ENCODE measurements at regions not wholly inside any gene's neighbourhood (a gene's known extent, or its start where the extent isn't known, plus 50 kb on each side); places are given as distances from the start of the nearest gene placed in this dataset.

DNA sequence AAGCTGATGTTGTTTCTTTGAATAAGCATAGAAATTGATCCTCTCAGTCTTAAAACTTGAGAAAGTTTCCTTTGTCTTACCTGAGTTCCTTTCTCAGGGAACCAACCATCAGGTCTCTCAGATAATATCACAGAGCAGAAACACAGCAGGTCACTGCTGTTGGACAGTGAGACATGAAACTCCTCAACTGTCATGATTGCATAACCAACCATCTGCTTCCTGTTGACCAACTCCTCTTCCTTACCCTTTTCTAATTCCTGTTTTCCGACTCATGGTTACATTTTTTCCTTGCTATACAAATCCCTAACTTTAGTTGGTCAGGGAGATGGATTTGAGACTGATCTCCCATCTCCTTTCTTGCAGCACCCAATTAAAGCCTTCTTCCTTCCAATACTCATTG is 845.3 kb downstream of the FAM181B start:
- no peaks in the 10 kb centered on the region for H3K27me3 ChIP-seq
- no peaks in the 10 kb centered on the region for H3K4me1 ChIP-seq
- no peak for DNase-seq
- H3K4me3 ChIP-seq, result no peak overlapping the region
- peaks cover 0 to 10% (median 0%) of the 10 kb centered on the region in 12 donors for H3K9me3 ChIP-seq
- no peak for TF ChIP-seq POLR2A (IDR thresholded peaks at IDR 0.05)
- TF ChIP-seq, protein P1, sequence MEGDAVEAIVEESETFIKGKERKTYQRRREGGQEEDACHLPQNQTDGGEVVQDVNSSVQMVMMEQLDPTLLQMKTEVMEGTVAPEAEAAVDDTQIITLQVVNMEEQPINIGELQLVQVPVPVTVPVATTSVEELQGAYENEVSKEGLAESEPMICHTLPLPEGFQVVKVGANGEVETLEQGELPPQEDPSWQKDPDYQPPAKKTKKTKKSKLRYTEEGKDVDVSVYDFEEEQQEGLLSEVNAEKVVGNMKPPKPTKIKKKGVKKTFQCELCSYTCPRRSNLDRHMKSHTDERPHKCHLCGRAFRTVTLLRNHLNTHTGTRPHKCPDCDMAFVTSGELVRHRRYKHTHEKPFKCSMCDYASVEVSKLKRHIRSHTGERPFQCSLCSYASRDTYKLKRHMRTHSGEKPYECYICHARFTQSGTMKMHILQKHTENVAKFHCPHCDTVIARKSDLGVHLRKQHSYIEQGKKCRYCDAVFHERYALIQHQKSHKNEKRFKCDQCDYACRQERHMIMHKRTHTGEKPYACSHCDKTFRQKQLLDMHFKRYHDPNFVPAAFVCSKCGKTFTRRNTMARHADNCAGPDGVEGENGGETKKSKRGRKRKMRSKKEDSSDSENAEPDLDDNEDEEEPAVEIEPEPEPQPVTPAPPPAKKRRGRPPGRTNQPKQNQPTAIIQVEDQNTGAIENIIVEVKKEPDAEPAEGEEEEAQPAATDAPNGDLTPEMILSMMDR (IDR thresholded peaks at IDR 0.05), result no peak
- no peak for ATAC-seq
- intact Hi-C loops (cut with DNase I), result no loop called here
- WGBS, 4 donors, result 53 to 74% (median 61%) methylated on average over 1 of the region's 1 CpG
- H3K27ac ChIP-seq, result no peak overlapping the region
- H3K36me3 ChIP-seq, result no peaks in the 10 kb centered on the region

DNA sequence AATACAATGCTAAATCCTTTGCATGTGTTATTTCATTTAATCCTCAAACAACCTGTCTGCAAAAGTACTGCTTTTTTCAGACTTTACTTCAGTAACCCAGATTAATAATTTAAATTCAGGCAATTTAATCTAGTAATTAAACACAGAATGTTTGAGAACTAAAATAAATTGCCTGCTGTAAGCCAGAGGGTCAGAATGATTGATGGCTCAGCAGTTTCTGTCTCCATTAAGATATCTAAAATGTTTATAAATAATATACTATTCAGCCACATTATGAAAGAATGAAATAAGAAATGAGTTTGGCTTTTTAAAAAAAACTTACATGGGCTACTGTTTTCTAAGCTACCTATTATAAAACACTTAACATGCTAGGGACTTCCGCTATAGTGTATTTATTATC is 846.0 kb downstream of the FAM181B start:
- no peak for DNase-seq
- Histone ChIP-seq H3K27ac (no peak overlapping the region), H3K4me1 (no peaks in the 10 kb centered on the region), H3K9me3 (peaks cover 0 to 10% (median 0%) of the 10 kb centered on the region in 12 donors), H3K27me3 (no peaks in the 10 kb centered on the region), H3K4me3 (no peak overlapping the region), H3K36me3 (no peaks in the 10 kb centered on the region)
- intact Hi-C loops (cut with DNase I), result no loop called here
- TF ChIP-seq POLR2A (IDR thresholded peaks at IDR 0.05), result no peak
- TF ChIP-seq, protein P1 (IDR thresholded peaks at IDR 0.05), result no peak
- 96 to 100% (median 98%) methylated on average over 1 of the region's 1 CpG for WGBS, 4 donors
- no peak for ATAC-seq

DNA sequence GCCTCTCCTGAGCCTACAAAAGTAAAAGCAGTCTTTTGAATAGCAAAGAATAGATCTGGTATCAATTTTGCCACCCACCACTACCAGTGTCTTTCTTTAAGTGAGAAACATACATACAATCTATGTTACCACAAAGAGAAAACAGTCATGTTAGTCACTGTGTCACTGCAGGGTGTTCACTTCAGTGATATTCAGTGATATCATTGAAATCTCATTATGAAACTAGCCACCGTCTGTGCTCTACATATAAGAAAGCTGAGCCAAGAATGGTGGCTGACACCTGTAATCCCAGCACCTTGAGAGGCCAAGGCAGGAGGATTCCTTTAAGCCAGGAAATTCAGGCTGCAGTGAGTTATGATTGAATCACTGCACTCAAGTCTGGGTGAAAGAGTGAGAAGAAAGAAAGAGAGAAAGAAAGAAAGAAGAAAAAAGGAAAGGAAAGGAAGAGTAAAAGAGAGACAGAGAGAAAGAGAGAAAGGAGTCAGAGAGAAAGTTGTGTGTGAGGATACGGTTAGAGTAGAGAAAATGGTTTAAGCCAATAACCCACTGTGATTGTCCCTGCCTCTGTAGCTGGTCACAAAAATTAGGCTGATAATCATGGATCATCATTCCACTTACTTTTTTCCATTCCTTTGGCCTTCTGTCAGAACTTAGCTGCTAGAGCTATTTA is 847.1 kb downstream of the FAM181B start:
- 81 to 87% (median 86%) methylated on average over 2 of the region's 2 CpGs for WGBS, 4 donors
- Histone ChIP-seq H3K36me3 (no peaks in the 10 kb centered on the region), H3K27ac (no peak overlapping the region), H3K4me1 (no peaks in the 10 kb centered on the region), H3K4me3 (no peak overlapping the region), H3K27me3 (no peaks in the 10 kb centered on the region), H3K9me3 (peaks cover 0 to 6% (median 0%) of the 10 kb centered on the region in 12 donors)
- intact Hi-C loops (cut with DNase I), result no loop called here
- DNase-seq (no peak), ATAC-seq (no peak)
- TF ChIP-seq POLR2A (IDR thresholded peaks at IDR 0.05), result no peak
- TF ChIP-seq, protein P1 (IDR thresholded peaks at IDR 0.05), result no peak

DNA sequence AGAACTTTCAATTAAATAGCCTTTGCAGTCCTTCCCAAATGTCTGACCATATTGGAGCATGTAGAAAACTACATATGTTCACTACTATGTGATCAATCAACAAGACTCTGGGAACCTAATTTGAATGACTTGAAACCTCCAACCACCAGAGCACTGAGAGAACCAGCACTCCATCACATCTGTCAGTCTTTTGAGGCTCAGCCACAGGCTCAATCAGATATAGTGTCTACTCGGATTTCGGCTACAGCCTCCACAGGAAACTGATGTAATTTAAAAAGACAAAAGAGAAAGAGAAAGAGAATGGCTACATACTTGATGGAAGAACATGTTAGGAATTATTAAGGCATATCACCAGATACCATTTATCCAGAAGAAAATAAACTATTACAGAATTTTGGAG is 859.0 kb downstream of the FAM181B start:
- ATAC-seq, result no peak
- no peak for TF ChIP-seq POLR2A (IDR thresholded peaks at IDR 0.05)
- Histone ChIP-seq H3K36me3 (no peaks in the 10 kb centered on the region), H3K27me3 (no peaks in the 10 kb centered on the region), H3K4me1 (no peaks in the 10 kb centered on the region), H3K4me3 (no peak overlapping the region), H3K9me3 (no peaks in the 10 kb centered on the region), H3K27ac (no peak overlapping the region)
- WGBS, 4 donors, result 8 to 34% (median 26%) methylated on average over 2 of the region's 2 CpGs
- intact Hi-C loops (cut with DNase I), result no loop called here
- no peak for DNase-seq

DNA sequence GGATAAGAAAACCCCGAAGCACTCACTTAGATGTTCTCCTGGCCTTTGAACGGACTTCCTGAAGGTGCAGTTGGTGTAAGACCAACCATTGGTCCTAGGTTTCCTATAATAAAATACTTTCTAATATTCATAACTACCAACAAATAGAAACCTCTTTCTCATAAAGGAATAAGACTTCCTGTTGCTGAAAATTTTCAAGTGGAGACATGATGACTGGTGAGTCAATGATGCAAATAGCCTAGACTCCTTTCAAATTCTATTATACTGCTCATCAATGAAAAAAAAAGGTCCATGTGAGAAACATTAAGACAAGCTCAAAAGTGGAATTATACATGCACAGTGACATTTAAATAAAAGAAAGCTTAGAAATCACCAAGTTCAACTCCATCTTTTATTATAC is 862.8 kb downstream of the FAM181B start:
- Histone ChIP-seq H3K4me1 (peaks cover 0 to 7% (median 0%) of the 10 kb centered on the region in 12 donors), H3K9me3 (no peaks in the 10 kb centered on the region), H3K4me3 (no peak overlapping the region), H3K27ac (peak overlapping the region in 1 of 12 donors; percentile 66), H3K36me3 (no peaks in the 10 kb centered on the region), H3K27me3 (no peaks in the 10 kb centered on the region)
- intact Hi-C loops (cut with DNase I), result no loop called here
- DNase-seq (no peak), ATAC-seq (no peak)
- TF ChIP-seq, protein P1 (IDR thresholded peaks at IDR 0.05), result no peak
- TF ChIP-seq POLR2A (IDR thresholded peaks at IDR 0.05), result no peak
- 38 to 92% (median 56%) methylated on average over 2 of the region's 2 CpGs for WGBS, 4 donors

Data from heart left ventricle (tissue), 16 donors.